GM06990 (cell line): ENCODE measurements at regions not wholly inside any gene's neighbourhood (a gene's known extent, or its start where the extent isn't known, plus 50 kb on each side); places are given as distances from the start of the nearest gene placed in this dataset.

ENCODE experiments used
- DNase-seq: peaks from one replicate; pipeline ENCODE4 v3.0.0-alpha.2; 2011; ENCODE audit not compliant: insufficient read length; ENCODE audit errors: extremely low read depth
- H3K27me3 ChIP-seq: replicated peaks from 2 replicates; pipeline ENCODE4 v1.6.0; 2011; ENCODE audit warnings: low read length; ENCODE audit not compliant: control insufficient read depth, insufficient read depth
- H3K36me3 ChIP-seq: 2 replicates; pipeline ENCODE4 v1.5.1; 2011; ENCODE audit warnings: low read length; ENCODE audit not compliant: control insufficient read depth, insufficient read depth
- H3K4me3 ChIP-seq: replicated peaks from 2 replicates; pipeline ENCODE4 v1.5.1; 2011; ENCODE audit warnings: low read depth, mild to moderate bottlenecking, control low read depth, low read length
- CTCF ChIP-seq: IDR thresholded peaks from 2 replicates; pipeline ENCODE4 v1.5.1; 2011; ENCODE audit warnings: low read length, control low read depth, mild to moderate bottlenecking, inconsistent platforms; ENCODE audit not compliant: insufficient read depth, poor library complexity, severe bottlenecking

- Histone ChIP-seq H3K36me3 (no peaks in the 10 kb centered on the region), H3K27me3 (no peaks in the 10 kb centered on the region), H3K4me3 (no peak overlapping the region)
- no peak for DNase-seq
- TF ChIP-seq CTCF, result no peak
Observed at GRCh38 chr13:110813646-110814624, 100.4 kb downstream of the ING1 start.

GRCh38 chr13:110815471-110816204 lies 99.2 kb downstream of the ANKRD10 start:
- no peak for DNase-seq
- Histone ChIP-seq H3K36me3 (no peaks in the 10 kb centered on the region), H3K4me3 (no peak overlapping the region), H3K27me3 (no peaks in the 10 kb centered on the region)
- no peak for TF ChIP-seq CTCF

GRCh38 chr13:110816500-110816899 lies 98.4 kb downstream of the ANKRD10 start:
- Histone ChIP-seq H3K27me3 (no peaks in the 10 kb centered on the region), H3K4me3 (no peak overlapping the region), H3K36me3 (no peaks in the 10 kb centered on the region)
- no peak for DNase-seq
- no peak for TF ChIP-seq CTCF

- no peak for DNase-seq
- no peak for TF ChIP-seq CTCF
- H3K27me3 ChIP-seq, result no peaks in the 10 kb centered on the region
- H3K36me3 ChIP-seq, result no peaks in the 10 kb centered on the region
- no peak overlapping the region for H3K4me3 ChIP-seq
Observed at GRCh38 chr13:110817143-110817542, 97.7 kb downstream of the ANKRD10 start.

GRCh38 chr13:110818747-110819146 lies 96.1 kb downstream of the ANKRD10 start:
- Histone ChIP-seq H3K27me3 (no peaks in the 10 kb centered on the region), H3K4me3 (no peak overlapping the region), H3K36me3 (no peaks in the 10 kb centered on the region)
- no peak for TF ChIP-seq CTCF
- DNase-seq, result no peak
